ENCODE measurements at regions not wholly inside any gene's neighbourhood (a gene's known extent, or its start where the extent isn't known, plus 50 kb on each side); places are given as distances from the start of the nearest gene placed in this dataset.

- TF ChIP-seq EZH2 (IDR thresholded peaks at IDR 0.05; ENCODE audit: borderline replicate concordance, low read depth, low read length, severe bottlenecking) (no peak), CTCF (IDR thresholded peaks at IDR 0.05; ENCODE audit: extremely low read depth in 1 of 2, insufficient read depth in 1 of 2, low read depth in 1 of 2, low read length in 2 of 2) (no peak), MAX (IDR thresholded peaks at IDR 0.05; ENCODE audit: insufficient read depth, insufficient read length) (no peak), POLR2A (IDR thresholded peaks at IDR 0.05; ENCODE audit: low read depth, low read length) (no peak), JUN (IDR thresholded peaks at IDR 0.05; ENCODE audit: borderline replicate concordance, insufficient read depth, insufficient read length, low read depth) (no peak), MYC (IDR thresholded peaks at IDR 0.05; ENCODE audit: low read depth, low read length) (no peak)
Observed at GRCh38 chr16:52002026-52002425, 544.9 kb downstream of the TOX3 start.

Data from endothelial cell of umbilical vein (primary cell).